HCT116 (cell line): ENCODE measurements at regions not wholly inside any gene's neighbourhood (a gene's known extent, or its start where the extent isn't known, plus 50 kb on each side); places are given as distances from the start of the nearest gene placed in this dataset.

Experiments used
- ATAC-seq: fragments of 200-7000 bp; cut with Tn5 transposase; 2 replicates; pipeline ENCODE4 v1.9.1; 2020; ENCODE audit warnings: mild to moderate bottlenecking, moderate library complexity
- BruUV-seq: library from RNA; stranded (reverse); fragments of 400-500 nt; replicated peaks from 2 replicates; lab custom pipeline; 2021; lab: Mats Ljungman, UMichigan
- CTCF ChIA-PET: fragments of 300-600 bp; sonication (Branson Sonifier 250); formaldehyde crosslinking; loops from one replicate; lab custom pipeline; 2021; ENCODE audit warnings: antibody characterized with exemption; lab: Charles Lee
- POLR2A ChIA-PET: fragments of 300-600, 350-600 bp; sonication (Branson Sonifier 250); formaldehyde crosslinking; loops from one replicate; lab custom pipeline; 2021; ENCODE audit warnings: antibody characterized with exemption; lab: Charles Lee
- RAD21 ChIA-PET, 2 experiments: fragments of 300-600 bp; sonication (Branson Sonifier 250); formaldehyde crosslinking; loops; one replicate each; lab custom pipeline; 2023; ENCODE audit warnings: low total read pairs in 2 of 2; ENCODE audit not compliant: uncharacterized antibody in 2 of 2, unreplicated experiment in 2 of 2, low non-redundant PET in 1 of 2; lab: Charles Lee
- DNase-seq: peaks from one replicate; pipeline ENCODE4 v3.0.0-alpha.2; 2010; ENCODE audit warnings: low read depth, low spot score
- H2AFZ ChIP-seq: fragments of 200-600 bp; shearing (Covaris generic), sonication (generic); 2 replicates; pipeline ENCODE4 v1.6.1; 2017; ENCODE audit warnings: low read depth, mixed run types, mixed read lengths, antibody characterized with exemption, low read length; ENCODE audit not compliant: poor library complexity, severe bottlenecking
- H3K27ac ChIP-seq: 2 replicates; pipeline ENCODE4 v1.5.1; 2012; ENCODE audit warnings: low read depth, low read length
- H3K27me3 ChIP-seq: fragments of 200-600 bp; sonication (generic); 2 replicates; pipeline ENCODE4 v1.6.1; 2016; ENCODE audit warnings: mixed run types, low read length, mixed read lengths; ENCODE audit not compliant: insufficient read depth
- H3K36me3 ChIP-seq, 2 experiments: fragments of 200-500 bp in 1 of 2; fragments of 200-600 bp in 1 of 2; sonication (Bioruptor generic) in 1 of 2; sonication (generic) in 1 of 2; 2 replicates each; pipeline versions ENCODE4 v1.5.1 to v1.6.1; 2014 to 2016; ENCODE audit warnings: low read length in 2 of 2, inconsistent platforms in 1 of 2, mixed read lengths in 1 of 2, mixed run types in 1 of 2; ENCODE audit not compliant: insufficient read depth in 2 of 2, control insufficient read depth in 1 of 2
- H3K4me1 ChIP-seq, 2 experiments: fragments of 200-600 bp in 1 of 2; sonication (generic) in 1 of 2; 2 replicates each; pipeline versions ENCODE4 v1.5.1 to v1.6.1; 2012 to 2017; ENCODE audit warnings: low read length in 2 of 2, inconsistent platforms in 1 of 2, mild to moderate bottlenecking in 1 of 2, mixed read lengths in 1 of 2, mixed run types in 1 of 2, moderate library complexity in 1 of 2; ENCODE audit not compliant: insufficient read depth in 2 of 2, control insufficient read depth in 1 of 2
- H3K4me2 ChIP-seq: fragments of 200-600 bp; sonication (generic); 2 replicates; pipeline ENCODE4 v1.6.1; 2017; ENCODE audit warnings: mixed run types, low read length, mixed read lengths
- H3K4me3 ChIP-seq, 2 experiments: fragments of 200-600 bp in 1 of 2; sonication (generic) in 1 of 2; replicated peaks in 1 of 2; 2 replicates each; pipeline ENCODE4 v1.5.1; 2011 to 2016; ENCODE audit warnings: low read length in 2 of 2, control low read depth in 1 of 2, low read depth in 1 of 2, mild to moderate bottlenecking in 1 of 2, mixed read lengths in 1 of 2, mixed run types in 1 of 2
- H3K79me2 ChIP-seq: fragments of 200-600 bp; sonication (generic); 2 replicates; pipeline ENCODE4 v1.6.1; 2017; ENCODE audit warnings: mild to moderate bottlenecking, mixed run types, low read length, moderate library complexity, mixed read lengths; ENCODE audit not compliant: insufficient read depth
- H3K9ac ChIP-seq: fragments of 200-600 bp; sonication (generic); 2 replicates; pipeline ENCODE4 v1.6.1; 2016; ENCODE audit warnings: low read length, mixed read lengths
- H3K9me2 ChIP-seq: fragments of 200-600 bp; sonication (generic), shearing (Covaris generic); 2 replicates; pipeline ENCODE4 v1.6.1; 2017; ENCODE audit warnings: mixed run types, mild to moderate bottlenecking, moderate library complexity; ENCODE audit not compliant: insufficient read depth
- H3K9me3 ChIP-seq, 2 experiments: fragments of 200-500 bp in 1 of 2; fragments of 200-600 bp in 1 of 2; sonication (Bioruptor generic) in 1 of 2; sonication (generic) in 1 of 2; 2 replicates each; pipeline ENCODE4 v1.6.1; 2014 to 2017; ENCODE audit warnings: low read length in 2 of 2, mixed read lengths in 2 of 2, inconsistent platforms in 1 of 2, low read depth in 1 of 2, mild to moderate bottlenecking in 1 of 2, mixed run types in 1 of 2, moderate library complexity in 1 of 2; ENCODE audit not compliant: control insufficient read depth in 1 of 2, insufficient read depth in 1 of 2
- H4K20me1 ChIP-seq: fragments of 200-600 bp; sonication (generic), shearing (Covaris generic); 2 replicates; pipeline ENCODE4 v1.6.1; 2017; ENCODE audit warnings: mixed run types, mild to moderate bottlenecking, moderate library complexity; ENCODE audit not compliant: insufficient read depth
- CBX3 ChIP-seq: IDR thresholded peaks from 2 replicates; pipeline ENCODE4 v1.6.1; 2012; ENCODE audit warnings: low read depth
- EGR1 ChIP-seq: IDR thresholded peaks from 2 replicates; pipeline ENCODE4 v1.6.1; 2012; ENCODE audit warnings: low read depth
- ELF1 ChIP-seq: IDR thresholded peaks from 2 replicates; pipeline ENCODE4 v1.6.1; 2012; ENCODE audit warnings: low read depth, borderline replicate concordance
- EZH2phosphoT487 ChIP-seq: fragments of 200-600 bp; IDR thresholded peaks from 2 replicates; pipeline ENCODE4 v1.6.1; 2018; ENCODE audit warnings: antibody characterized with exemption, borderline replicate concordance
- FOSL1 ChIP-seq: IDR thresholded peaks from 2 replicates; pipeline ENCODE4 v1.6.1; 2012; ENCODE audit warnings: low read depth
- POLR2AphosphoS5 ChIP-seq: IDR thresholded peaks from 2 replicates; pipeline ENCODE4 v1.6.1; 2011; ENCODE audit warnings: mild to moderate bottlenecking, low read depth, low read length, moderate library complexity
- ZFX ChIP-seq: fragments of 450-650 bp; IDR thresholded peaks from 2 replicates; pipeline ENCODE4 v1.6.1; 2017
- ZNF274 ChIP-seq: fragments of 200-500 bp; sonication (Bioruptor generic); IDR thresholded peaks from 2 replicates; pipeline ENCODE4 v1.6.1; 2014; ENCODE audit warnings: mild to moderate bottlenecking, low read depth, low read length, inconsistent platforms
- intact Hi-C: fragments of 100-400 bp; cut with micrococcal nuclease; formaldehyde crosslinking; loops from 2 replicates; pipeline ENCODE4 v1.10.0; 2022
- TF ChIP-seq, protein P1 (sequence below), 3 experiments: fragments of 200-600 bp in 1 of 3; sonication (generic) in 1 of 3; IDR thresholded peaks in 2 of 3; conservative IDR thresholded peaks in 1 of 3; 2 replicates each; pipeline ENCODE4 v1.5.1; 2012 to 2017; ENCODE audit warnings: low read depth in 2 of 3, low read length in 2 of 3, antibody characterized with exemption in 1 of 3, borderline replicate concordance in 1 of 3, control low read depth in 1 of 3, mild to moderate bottlenecking in 1 of 3, mixed read lengths in 1 of 3, mixed run types in 1 of 3, moderate library complexity in 1 of 3; ENCODE audit not compliant: insufficient read depth in 1 of 3
- TF ChIP-seq, protein P2 (sequence below): IDR thresholded peaks from 2 replicates; pipeline ENCODE4 v1.6.1; 2012; ENCODE audit warnings: low read depth
- TF ChIP-seq, protein P3 (sequence below): IDR thresholded peaks from 2 replicates; pipeline ENCODE4 v1.6.1; 2012
- TF ChIP-seq, protein P4 (sequence below): IDR thresholded peaks from 2 replicates; pipeline ENCODE4 v1.6.1; 2012

DNA sequence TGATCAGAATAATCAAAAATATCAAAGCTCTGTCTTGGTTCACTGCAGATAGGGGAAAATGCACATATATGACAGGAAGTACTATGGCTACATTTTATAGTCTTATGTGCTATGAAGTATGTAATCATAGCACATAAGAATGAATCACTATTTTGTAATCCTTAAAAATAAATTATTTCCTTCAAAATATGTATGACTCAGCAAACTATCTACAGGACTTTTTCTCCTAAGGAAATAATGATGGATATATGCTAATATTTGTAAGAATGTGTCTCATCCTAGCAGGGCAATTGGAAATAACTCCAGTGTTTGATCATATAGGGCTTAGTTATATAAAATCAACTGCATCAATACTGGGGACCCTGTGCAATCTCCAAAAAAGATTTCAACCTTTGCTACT is 85.1 kb downstream of the SLC24A2 start:
- ChIA-PET CTCF (no interaction called here), RAD21 (no interaction called here), POLR2A (no interaction called here)
- Histone ChIP-seq H2AFZ (no peak overlapping the region), H3K4me1 (no peaks in the 10 kb centered on the region), H3K36me3 (no peaks in the 10 kb centered on the region), H3K4me2 (no peak overlapping the region), H3K9me2 (no peaks in the 10 kb centered on the region), H3K9me3 (no peaks in the 10 kb centered on the region), H3K4me3 (no peak overlapping the region), H3K27ac (no peak overlapping the region), H3K27me3 (0 out of 2 replicates have a peak, but pooled peaks cover 3% of the 10 kb centered on the region), H4K20me1 (no peaks in the 10 kb centered on the region), H3K9ac (no peak overlapping the region), H3K79me2 (no peaks in the 10 kb centered on the region)
- ATAC-seq (no peak), DNase-seq (no peak)
- intact Hi-C loops = no loop called here
- BruUV-seq = no TSS peak
- no peak for TF ChIP-seq ZNF274
- TF ChIP-seq ELF1 = no peak
- TF ChIP-seq ZFX = no peak
- no peak for TF ChIP-seq POLR2AphosphoS5
- TF ChIP-seq EZH2phosphoT487 = no peak
- TF ChIP-seq, protein P1, sequence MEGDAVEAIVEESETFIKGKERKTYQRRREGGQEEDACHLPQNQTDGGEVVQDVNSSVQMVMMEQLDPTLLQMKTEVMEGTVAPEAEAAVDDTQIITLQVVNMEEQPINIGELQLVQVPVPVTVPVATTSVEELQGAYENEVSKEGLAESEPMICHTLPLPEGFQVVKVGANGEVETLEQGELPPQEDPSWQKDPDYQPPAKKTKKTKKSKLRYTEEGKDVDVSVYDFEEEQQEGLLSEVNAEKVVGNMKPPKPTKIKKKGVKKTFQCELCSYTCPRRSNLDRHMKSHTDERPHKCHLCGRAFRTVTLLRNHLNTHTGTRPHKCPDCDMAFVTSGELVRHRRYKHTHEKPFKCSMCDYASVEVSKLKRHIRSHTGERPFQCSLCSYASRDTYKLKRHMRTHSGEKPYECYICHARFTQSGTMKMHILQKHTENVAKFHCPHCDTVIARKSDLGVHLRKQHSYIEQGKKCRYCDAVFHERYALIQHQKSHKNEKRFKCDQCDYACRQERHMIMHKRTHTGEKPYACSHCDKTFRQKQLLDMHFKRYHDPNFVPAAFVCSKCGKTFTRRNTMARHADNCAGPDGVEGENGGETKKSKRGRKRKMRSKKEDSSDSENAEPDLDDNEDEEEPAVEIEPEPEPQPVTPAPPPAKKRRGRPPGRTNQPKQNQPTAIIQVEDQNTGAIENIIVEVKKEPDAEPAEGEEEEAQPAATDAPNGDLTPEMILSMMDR (IDR thresholded peaks at IDR 0.05 in 2 of 3, conservative IDR thresholded peaks at IDR 0.05 in 1 of 3; ENCODE audit: borderline replicate concordance in 1 of 3, insufficient read depth in 1 of 3, low read depth in 2 of 3, low read length in 2 of 3) = no peak
- TF ChIP-seq, protein P2, sequence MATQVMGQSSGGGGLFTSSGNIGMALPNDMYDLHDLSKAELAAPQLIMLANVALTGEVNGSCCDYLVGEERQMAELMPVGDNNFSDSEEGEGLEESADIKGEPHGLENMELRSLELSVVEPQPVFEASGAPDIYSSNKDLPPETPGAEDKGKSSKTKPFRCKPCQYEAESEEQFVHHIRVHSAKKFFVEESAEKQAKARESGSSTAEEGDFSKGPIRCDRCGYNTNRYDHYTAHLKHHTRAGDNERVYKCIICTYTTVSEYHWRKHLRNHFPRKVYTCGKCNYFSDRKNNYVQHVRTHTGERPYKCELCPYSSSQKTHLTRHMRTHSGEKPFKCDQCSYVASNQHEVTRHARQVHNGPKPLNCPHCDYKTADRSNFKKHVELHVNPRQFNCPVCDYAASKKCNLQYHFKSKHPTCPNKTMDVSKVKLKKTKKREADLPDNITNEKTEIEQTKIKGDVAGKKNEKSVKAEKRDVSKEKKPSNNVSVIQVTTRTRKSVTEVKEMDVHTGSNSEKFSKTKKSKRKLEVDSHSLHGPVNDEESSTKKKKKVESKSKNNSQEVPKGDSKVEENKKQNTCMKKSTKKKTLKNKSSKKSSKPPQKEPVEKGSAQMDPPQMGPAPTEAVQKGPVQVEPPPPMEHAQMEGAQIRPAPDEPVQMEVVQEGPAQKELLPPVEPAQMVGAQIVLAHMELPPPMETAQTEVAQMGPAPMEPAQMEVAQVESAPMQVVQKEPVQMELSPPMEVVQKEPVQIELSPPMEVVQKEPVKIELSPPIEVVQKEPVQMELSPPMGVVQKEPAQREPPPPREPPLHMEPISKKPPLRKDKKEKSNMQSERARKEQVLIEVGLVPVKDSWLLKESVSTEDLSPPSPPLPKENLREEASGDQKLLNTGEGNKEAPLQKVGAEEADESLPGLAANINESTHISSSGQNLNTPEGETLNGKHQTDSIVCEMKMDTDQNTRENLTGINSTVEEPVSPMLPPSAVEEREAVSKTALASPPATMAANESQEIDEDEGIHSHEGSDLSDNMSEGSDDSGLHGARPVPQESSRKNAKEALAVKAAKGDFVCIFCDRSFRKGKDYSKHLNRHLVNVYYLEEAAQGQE = no peak
- TF ChIP-seq FOSL1 = no peak
- TF ChIP-seq, protein P3, sequence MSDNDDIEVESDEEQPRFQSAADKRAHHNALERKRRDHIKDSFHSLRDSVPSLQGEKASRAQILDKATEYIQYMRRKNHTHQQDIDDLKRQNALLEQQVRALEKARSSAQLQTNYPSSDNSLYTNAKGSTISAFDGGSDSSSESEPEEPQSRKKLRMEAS = no peak
- TF ChIP-seq, protein P4, sequence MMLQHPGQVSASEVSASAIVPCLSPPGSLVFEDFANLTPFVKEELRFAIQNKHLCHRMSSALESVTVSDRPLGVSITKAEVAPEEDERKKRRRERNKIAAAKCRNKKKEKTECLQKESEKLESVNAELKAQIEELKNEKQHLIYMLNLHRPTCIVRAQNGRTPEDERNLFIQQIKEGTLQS = no peak
- TF ChIP-seq EGR1 = no peak
- TF ChIP-seq CBX3 = no peak
